ENCODE measurements at regions not wholly inside any gene's neighbourhood (a gene's known extent, or its start where the extent isn't known, plus 50 kb on each side); places are given as distances from the start of the nearest gene placed in this dataset.

- DNase-seq (ENCODE audit: low read depth): peak; percentile 82
- no peak for TF ChIP-seq CTCF (IDR thresholded peaks at IDR 0.05; ENCODE audit: insufficient read depth, low read depth, low read length, missing control alignments)
- H3K4me3 ChIP-seq (ENCODE audit: low read length): no peak overlapping the region
Measured at GRCh38 chr12:124715121-124715990, 147.9 kb upstream of the NCOR2 start.

GRCh38 chr12:124713436-124714082 is 146.1 kb upstream of the NCOR2 start:
- DNase-seq (ENCODE audit: low read depth): peak; percentile 58
- no peak for TF ChIP-seq CTCF (IDR thresholded peaks at IDR 0.05; ENCODE audit: insufficient read depth, low read depth, low read length, missing control alignments)
- H3K4me3 ChIP-seq (ENCODE audit: low read length): no peak overlapping the region

GRCh38 chr12:124713041-124713435 is 145.6 kb upstream of the NCOR2 start:
- peak; percentile 86 for DNase-seq (ENCODE audit: low read depth)
- no peak for TF ChIP-seq CTCF (IDR thresholded peaks at IDR 0.05; ENCODE audit: insufficient read depth, low read depth, low read length, missing control alignments)
- no peak overlapping the region for H3K4me3 ChIP-seq (ENCODE audit: low read length)

- no peak overlapping the region for H3K4me3 ChIP-seq (ENCODE audit: low read length)
- no peak for DNase-seq (ENCODE audit: low read depth)
- no peak for TF ChIP-seq CTCF (IDR thresholded peaks at IDR 0.05; ENCODE audit: insufficient read depth, low read depth, low read length, missing control alignments)
Measured at GRCh38 chr12:124711344-124711743, 143.9 kb upstream of the NCOR2 start.

GRCh38 chr12:124709722-124710687 is 142.6 kb upstream of the NCOR2 start:
- no peak for DNase-seq (ENCODE audit: low read depth)
- TF ChIP-seq CTCF (IDR thresholded peaks at IDR 0.05; ENCODE audit: insufficient read depth, low read depth, low read length, missing control alignments): no peak

GRCh38 chr12:124707316-124707715 is 139.9 kb upstream of the NCOR2 start:
- no peak for TF ChIP-seq CTCF (IDR thresholded peaks at IDR 0.05; ENCODE audit: insufficient read depth, low read depth, low read length, missing control alignments)
- DNase-seq (ENCODE audit: low read depth): no peak
- no peak overlapping the region for H3K4me3 ChIP-seq (ENCODE audit: low read length)

More at GRCh38 chr12:124709722-124710687, 142.6 kb upstream of the NCOR2 start:
- no peak overlapping the region for H3K4me3 ChIP-seq (ENCODE audit: low read length)

Measured in epithelial cell of esophagus (primary cell).